SK-N-SH (cell line): ENCODE measurements at regions not wholly inside any gene's neighbourhood (a gene's known extent, or its start where the extent isn't known, plus 50 kb on each side); places are given as distances from the start of the nearest gene placed in this dataset.

Experiments used
- CTCF ChIA-PET: fragments of 300-600, 350-600 bp; formaldehyde crosslinking; extraction: SDS; loops from one replicate; lab custom pipeline; 2021; lab: Yijun Ruan, JAX
- POLR2A ChIA-PET: fragments of 350-600 bp; sonication (Branson Sonifier 250); formaldehyde crosslinking; extraction: SDS; loops from one replicate; lab custom pipeline; 2020; ENCODE audit warnings: antibody characterized with exemption, inconsistent platforms; lab: Yijun Ruan, JAX
- DNase-seq: peaks from one replicate; pipeline ENCODE4 v3.0.0; 2012
- H2AFZ ChIP-seq: fragments of 200-600 bp; sonication (generic); 2 replicates; pipeline ENCODE4 v1.8.1; 2016; ENCODE audit warnings: antibody characterized with exemption, mild to moderate bottlenecking, low read depth
- H3F3A ChIP-seq: fragments of 200-600 bp; sonication (generic); replicated peaks from 2 replicates; pipeline ENCODE3; 2016; ENCODE audit warnings: antibody characterized with exemption, mild to moderate bottlenecking; ENCODE audit not compliant: insufficient read depth
- H3K27ac ChIP-seq, 2 experiments: fragments of 200-500 bp in 1 of 2; fragments of 200-600 bp in 1 of 2; sonication (Bioruptor generic) in 1 of 2; sonication (generic), shearing (Covaris generic) in 1 of 2; 2 replicates each; pipeline versions ENCODE4 v1.5.1 to v1.6.1; 2014 to 2016; ENCODE audit warnings: low read depth in 2 of 2, inconsistent platforms in 1 of 2, low read length in 1 of 2, mild to moderate bottlenecking in 1 of 2, mixed read lengths in 1 of 2
- H3K27me3 ChIP-seq: fragments of 200-600 bp; sonication (generic), shearing (Covaris generic); 2 replicates; pipeline ENCODE4 v1.6.1; 2016; ENCODE audit warnings: mixed run types; ENCODE audit not compliant: insufficient read depth
- H3K36me3 ChIP-seq, 2 experiments: fragments of 200-500 bp in 1 of 2; fragments of 200-600 bp in 1 of 2; sonication (Bioruptor generic) in 1 of 2; sonication (generic) in 1 of 2; replicated peaks in 1 of 2; 2 replicates each; pipeline versions ENCODE3 to v1.5.1; 2014 to 2016; ENCODE audit warnings: low read length in 1 of 2, mild to moderate bottlenecking in 1 of 2; ENCODE audit not compliant: insufficient read depth in 2 of 2, control insufficient read depth in 1 of 2
- H3K4me1 ChIP-seq, 2 experiments: fragments of 200-500 bp in 1 of 2; fragments of 200-600 bp in 1 of 2; sonication (Bioruptor generic) in 1 of 2; sonication (generic), shearing (Covaris generic) in 1 of 2; 2 replicates each; pipeline versions ENCODE4 v1.5.1 to v1.6.1; 2014 to 2016; ENCODE audit warnings: low read depth in 1 of 2, low read length in 1 of 2, mixed run types in 1 of 2; ENCODE audit not compliant: insufficient read depth in 2 of 2, control insufficient read depth in 1 of 2
- H3K4me2 ChIP-seq: fragments of 200-600 bp; sonication (generic), shearing (Covaris generic); 2 replicates; pipeline ENCODE4 v1.6.1; 2017; ENCODE audit warnings: mixed run types
- H3K4me3 ChIP-seq, 2 experiments: fragments of 200-500 bp in 1 of 2; fragments of 200-600 bp in 1 of 2; sonication (Bioruptor generic) in 1 of 2; sonication (generic), shearing (Covaris generic) in 1 of 2; 2 replicates each; pipeline versions ENCODE4 v1.5.1 to v1.8.1; 2014 to 2016; ENCODE audit warnings: low read depth in 2 of 2, inconsistent platforms in 1 of 2, low read length in 1 of 2, mild to moderate bottlenecking in 1 of 2, mixed read lengths in 1 of 2, moderate library complexity in 1 of 2
- H3K79me2 ChIP-seq: fragments of 200-600 bp; sonication (generic); 2 replicates; pipeline ENCODE4 v1.8.1; 2017; ENCODE audit warnings: mild to moderate bottlenecking; ENCODE audit not compliant: insufficient read depth
- H3K9ac ChIP-seq: fragments of 200-600 bp; sonication (generic); 2 replicates; pipeline ENCODE4 v1.6.1; 2017; ENCODE audit warnings: mixed run types
- H3K9me2 ChIP-seq: fragments of 200-600 bp; sonication (generic); 2 replicates; pipeline ENCODE4 v1.6.1; 2017; ENCODE audit warnings: mixed run types
- H3K9me3 ChIP-seq: fragments of 200-600 bp; sonication (generic); 2 replicates; pipeline ENCODE4 v1.6.1; 2017; ENCODE audit warnings: mixed run types, mild to moderate bottlenecking, moderate library complexity
- H4K20me1 ChIP-seq: fragments of 200-600 bp; sonication (generic); 2 replicates; pipeline ENCODE4 v1.6.1; 2017; ENCODE audit warnings: mild to moderate bottlenecking, mixed run types; ENCODE audit not compliant: insufficient read depth
- ELF1 ChIP-seq: IDR thresholded peaks from 2 replicates; pipeline ENCODE4 v1.4.0; 2012
- FOSL2 ChIP-seq: IDR thresholded peaks from 2 replicates; pipeline ENCODE4 v1.4.0; 2012; ENCODE audit warnings: low read depth, mild to moderate bottlenecking, moderate library complexity, borderline replicate concordance
- FOXJ3 ChIP-seq: sonication (generic); formaldehyde crosslinking; IDR thresholded peaks from 2 replicates; pipeline ENCODE4 v1.5.1; 2020; ENCODE audit warnings: mild to moderate bottlenecking, missing genetic modification reagents
- FOXM1 ChIP-seq: IDR thresholded peaks from 2 replicates; pipeline ENCODE4 v1.4.0; 2012; ENCODE audit warnings: low read depth, mild to moderate bottlenecking
- GABPA ChIP-seq: IDR thresholded peaks from 2 replicates; pipeline ENCODE4 v1.4.0; 2012; ENCODE audit warnings: low read depth, mild to moderate bottlenecking
- GATA2 ChIP-seq: sonication (generic); formaldehyde crosslinking; IDR thresholded peaks from 2 replicates; pipeline ENCODE4 v1.5.0; 2020; ENCODE audit warnings: mild to moderate bottlenecking, missing genetic modification reagents
- JUND ChIP-seq: IDR thresholded peaks from 2 replicates; pipeline ENCODE4 v1.4.0; 2012
- MXI1 ChIP-seq: IDR thresholded peaks from 2 replicates; pipeline ENCODE4 v1.6.1; 2012; ENCODE audit warnings: mild to moderate bottlenecking, low read depth, low read length, improper control_type of control experiment
- NFIC ChIP-seq: IDR thresholded peaks from 2 replicates; pipeline ENCODE4 v1.4.0; 2012; ENCODE audit warnings: borderline replicate concordance
- POLR2AphosphoS5 ChIP-seq: IDR thresholded peaks from 2 replicates; pipeline ENCODE4 v1.6.1; 2012; ENCODE audit warnings: low read depth, low read length
- SMC3 ChIP-seq: IDR thresholded peaks from 2 replicates; pipeline ENCODE4 v1.6.1; 2012; ENCODE audit warnings: low read depth, low read length, improper control_type of control experiment
- TAF1 ChIP-seq: IDR thresholded peaks from 2 replicates; pipeline ENCODE4 v1.6.1; 2012; ENCODE audit warnings: low read depth, mild to moderate bottlenecking, low read length, moderate library complexity, borderline replicate concordance
- TCF12 ChIP-seq: IDR thresholded peaks from 2 replicates; pipeline ENCODE4 v1.4.0; 2012
- USF1 ChIP-seq: IDR thresholded peaks from 2 replicates; pipeline ENCODE4 v1.4.0; 2012; ENCODE audit warnings: low read depth, borderline replicate concordance
- WGBS: methylation state at CpG from one replicate; pipeline ENCODE4 v1.1.6; 2017; ENCODE audit warnings: low lambda C conversion rate; 5-methylcytosine and 5-hydroxymethylcytosine counted together
- TF ChIP-seq, protein P1 (sequence below): fragments of 150-350 bp; IDR thresholded peaks from 2 replicates; pipeline ENCODE4 v1.6.1; 2016; ENCODE audit warnings: mild to moderate bottlenecking, low read depth, low read length
- TF ChIP-seq, protein P2 (sequence below): IDR thresholded peaks from 2 replicates; pipeline ENCODE4; 2012
- TF ChIP-seq, protein P3 (sequence below): IDR thresholded peaks from 2 replicates; pipeline ENCODE4 v1.4.0; 2012; ENCODE audit warnings: low read depth, borderline replicate concordance
- TF ChIP-seq, protein P4 (sequence below): IDR thresholded peaks from 2 replicates; pipeline ENCODE4 v1.6.1; 2012; ENCODE audit warnings: mild to moderate bottlenecking, low read depth, low read length, moderate library complexity
- TF ChIP-seq, protein P5 (sequence below): fragments of 200-600 bp; sonication (generic); IDR thresholded peaks from 2 replicates; pipeline ENCODE4 v1.6.1; 2017; ENCODE audit warnings: antibody characterized with exemption, mild to moderate bottlenecking, moderate library complexity

DNA sequence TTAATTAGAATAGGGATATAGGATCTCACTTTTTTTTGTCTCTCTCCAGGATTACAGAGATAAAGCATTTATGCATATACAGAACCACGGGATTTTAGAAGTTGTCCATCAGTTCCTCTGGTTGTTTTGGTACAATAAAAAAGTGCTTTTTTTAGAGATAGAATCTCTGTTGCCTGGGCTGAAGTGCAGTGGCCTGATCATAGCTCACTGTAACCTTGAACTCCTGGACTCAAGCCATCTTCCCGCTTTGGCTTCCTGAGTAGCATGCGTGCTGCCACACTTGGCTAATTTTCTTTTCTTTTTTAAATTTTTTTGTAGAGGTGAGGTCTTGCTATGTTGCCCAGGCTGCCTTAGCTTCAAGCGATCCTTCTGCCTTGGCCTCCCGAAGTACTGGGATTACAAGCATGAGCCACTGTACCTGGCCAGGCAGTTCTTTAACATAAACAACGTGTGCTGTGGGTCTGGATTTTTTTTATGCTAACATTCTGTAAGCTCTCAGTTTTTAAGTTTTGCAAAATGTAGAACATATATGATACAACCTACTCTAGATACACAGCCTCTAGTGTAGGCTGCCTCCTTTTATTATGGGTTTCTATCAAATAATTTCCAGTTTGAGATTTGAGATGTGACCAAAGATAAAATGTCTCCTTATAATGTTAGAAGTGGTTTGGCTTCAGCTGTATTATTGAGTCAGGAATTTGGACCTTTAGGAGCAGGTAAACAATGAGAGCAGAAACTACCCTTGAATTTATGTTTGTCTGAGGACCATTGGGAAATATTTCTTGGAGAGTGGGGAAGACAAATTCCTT, 57.4 kb upstream of the ULK4 start:
- Histone ChIP-seq H3K79me2 (peaks cover 93% of the 10 kb centered on the region), H3K4me1 (peaks cover 17 to 24% of the 10 kb centered on the region in 2 experiments), H3K36me3 (no peaks in the 10 kb centered on the region), H3K27me3 (no peaks in the 10 kb centered on the region), H3K9me2 (no peaks in the 10 kb centered on the region), H3K4me2 (peak overlapping the region; percentile 50; the same call in 1 of the 2 replicates), H2AFZ (no peak overlapping the region), H4K20me1 (0 out of 2 replicates have a peak, but pooled peaks cover 4% of the 10 kb centered on the region), H3K9ac (no peak overlapping the region), H3K27ac (peak overlapping the region in 1 of 2 experiments; percentile 93; a peak in 1 of 4 replicates), H3F3A (peaks cover 19% of the 10 kb centered on the region), H3K9me3 (no peaks in the 10 kb centered on the region), H3K4me3 (no peak overlapping the region)
- DNase-seq = no peak
- ChIA-PET POLR2A (no interaction called here), CTCF (interaction anchor here (0.6 to 6.5 kb wide), 4 partner anchors 9 to 1865 kb away, joined by 3 to 51 read pairs (median 3); no protein-coding TSS in a partner anchor)
- TF ChIP-seq, protein P1, sequence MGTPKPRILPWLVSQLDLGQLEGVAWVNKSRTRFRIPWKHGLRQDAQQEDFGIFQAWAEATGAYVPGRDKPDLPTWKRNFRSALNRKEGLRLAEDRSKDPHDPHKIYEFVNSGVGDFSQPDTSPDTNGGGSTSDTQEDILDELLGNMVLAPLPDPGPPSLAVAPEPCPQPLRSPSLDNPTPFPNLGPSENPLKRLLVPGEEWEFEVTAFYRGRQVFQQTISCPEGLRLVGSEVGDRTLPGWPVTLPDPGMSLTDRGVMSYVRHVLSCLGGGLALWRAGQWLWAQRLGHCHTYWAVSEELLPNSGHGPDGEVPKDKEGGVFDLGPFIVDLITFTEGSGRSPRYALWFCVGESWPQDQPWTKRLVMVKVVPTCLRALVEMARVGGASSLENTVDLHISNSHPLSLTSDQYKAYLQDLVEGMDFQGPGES = no peak
- no peak for TF ChIP-seq SMC3
- TF ChIP-seq, protein P2, sequence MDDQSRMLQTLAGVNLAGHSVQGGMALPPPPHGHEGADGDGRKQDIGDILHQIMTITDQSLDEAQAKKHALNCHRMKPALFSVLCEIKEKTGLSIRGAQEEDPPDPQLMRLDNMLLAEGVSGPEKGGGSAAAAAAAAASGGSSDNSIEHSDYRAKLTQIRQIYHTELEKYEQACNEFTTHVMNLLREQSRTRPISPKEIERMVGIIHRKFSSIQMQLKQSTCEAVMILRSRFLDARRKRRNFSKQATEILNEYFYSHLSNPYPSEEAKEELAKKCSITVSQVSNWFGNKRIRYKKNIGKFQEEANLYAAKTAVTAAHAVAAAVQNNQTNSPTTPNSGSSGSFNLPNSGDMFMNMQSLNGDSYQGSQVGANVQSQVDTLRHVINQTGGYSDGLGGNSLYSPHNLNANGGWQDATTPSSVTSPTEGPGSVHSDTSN = no peak
- TF ChIP-seq TCF12 = no peak
- TF ChIP-seq FOXM1 = no peak
- no peak for TF ChIP-seq ELF1
- no peak for TF ChIP-seq MXI1
- no peak for TF ChIP-seq JUND
- TF ChIP-seq TAF1 = no peak
- TF ChIP-seq FOSL2 = no peak
- no peak for TF ChIP-seq GABPA
- TF ChIP-seq, protein P3, sequence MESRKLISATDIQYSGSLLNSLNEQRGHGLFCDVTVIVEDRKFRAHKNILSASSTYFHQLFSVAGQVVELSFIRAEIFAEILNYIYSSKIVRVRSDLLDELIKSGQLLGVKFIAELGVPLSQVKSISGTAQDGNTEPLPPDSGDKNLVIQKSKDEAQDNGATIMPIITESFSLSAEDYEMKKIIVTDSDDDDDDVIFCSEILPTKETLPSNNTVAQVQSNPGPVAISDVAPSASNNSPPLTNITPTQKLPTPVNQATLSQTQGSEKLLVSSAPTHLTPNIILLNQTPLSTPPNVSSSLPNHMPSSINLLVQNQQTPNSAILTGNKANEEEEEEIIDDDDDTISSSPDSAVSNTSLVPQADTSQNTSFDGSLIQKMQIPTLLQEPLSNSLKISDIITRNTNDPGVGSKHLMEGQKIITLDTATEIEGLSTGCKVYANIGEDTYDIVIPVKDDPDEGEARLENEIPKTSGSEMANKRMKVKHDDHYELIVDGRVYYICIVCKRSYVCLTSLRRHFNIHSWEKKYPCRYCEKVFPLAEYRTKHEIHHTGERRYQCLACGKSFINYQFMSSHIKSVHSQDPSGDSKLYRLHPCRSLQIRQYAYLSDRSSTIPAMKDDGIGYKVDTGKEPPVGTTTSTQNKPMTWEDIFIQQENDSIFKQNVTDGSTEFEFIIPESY = no peak
- TF ChIP-seq, protein P4, sequence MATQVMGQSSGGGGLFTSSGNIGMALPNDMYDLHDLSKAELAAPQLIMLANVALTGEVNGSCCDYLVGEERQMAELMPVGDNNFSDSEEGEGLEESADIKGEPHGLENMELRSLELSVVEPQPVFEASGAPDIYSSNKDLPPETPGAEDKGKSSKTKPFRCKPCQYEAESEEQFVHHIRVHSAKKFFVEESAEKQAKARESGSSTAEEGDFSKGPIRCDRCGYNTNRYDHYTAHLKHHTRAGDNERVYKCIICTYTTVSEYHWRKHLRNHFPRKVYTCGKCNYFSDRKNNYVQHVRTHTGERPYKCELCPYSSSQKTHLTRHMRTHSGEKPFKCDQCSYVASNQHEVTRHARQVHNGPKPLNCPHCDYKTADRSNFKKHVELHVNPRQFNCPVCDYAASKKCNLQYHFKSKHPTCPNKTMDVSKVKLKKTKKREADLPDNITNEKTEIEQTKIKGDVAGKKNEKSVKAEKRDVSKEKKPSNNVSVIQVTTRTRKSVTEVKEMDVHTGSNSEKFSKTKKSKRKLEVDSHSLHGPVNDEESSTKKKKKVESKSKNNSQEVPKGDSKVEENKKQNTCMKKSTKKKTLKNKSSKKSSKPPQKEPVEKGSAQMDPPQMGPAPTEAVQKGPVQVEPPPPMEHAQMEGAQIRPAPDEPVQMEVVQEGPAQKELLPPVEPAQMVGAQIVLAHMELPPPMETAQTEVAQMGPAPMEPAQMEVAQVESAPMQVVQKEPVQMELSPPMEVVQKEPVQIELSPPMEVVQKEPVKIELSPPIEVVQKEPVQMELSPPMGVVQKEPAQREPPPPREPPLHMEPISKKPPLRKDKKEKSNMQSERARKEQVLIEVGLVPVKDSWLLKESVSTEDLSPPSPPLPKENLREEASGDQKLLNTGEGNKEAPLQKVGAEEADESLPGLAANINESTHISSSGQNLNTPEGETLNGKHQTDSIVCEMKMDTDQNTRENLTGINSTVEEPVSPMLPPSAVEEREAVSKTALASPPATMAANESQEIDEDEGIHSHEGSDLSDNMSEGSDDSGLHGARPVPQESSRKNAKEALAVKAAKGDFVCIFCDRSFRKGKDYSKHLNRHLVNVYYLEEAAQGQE = no peak
- TF ChIP-seq, protein P5, sequence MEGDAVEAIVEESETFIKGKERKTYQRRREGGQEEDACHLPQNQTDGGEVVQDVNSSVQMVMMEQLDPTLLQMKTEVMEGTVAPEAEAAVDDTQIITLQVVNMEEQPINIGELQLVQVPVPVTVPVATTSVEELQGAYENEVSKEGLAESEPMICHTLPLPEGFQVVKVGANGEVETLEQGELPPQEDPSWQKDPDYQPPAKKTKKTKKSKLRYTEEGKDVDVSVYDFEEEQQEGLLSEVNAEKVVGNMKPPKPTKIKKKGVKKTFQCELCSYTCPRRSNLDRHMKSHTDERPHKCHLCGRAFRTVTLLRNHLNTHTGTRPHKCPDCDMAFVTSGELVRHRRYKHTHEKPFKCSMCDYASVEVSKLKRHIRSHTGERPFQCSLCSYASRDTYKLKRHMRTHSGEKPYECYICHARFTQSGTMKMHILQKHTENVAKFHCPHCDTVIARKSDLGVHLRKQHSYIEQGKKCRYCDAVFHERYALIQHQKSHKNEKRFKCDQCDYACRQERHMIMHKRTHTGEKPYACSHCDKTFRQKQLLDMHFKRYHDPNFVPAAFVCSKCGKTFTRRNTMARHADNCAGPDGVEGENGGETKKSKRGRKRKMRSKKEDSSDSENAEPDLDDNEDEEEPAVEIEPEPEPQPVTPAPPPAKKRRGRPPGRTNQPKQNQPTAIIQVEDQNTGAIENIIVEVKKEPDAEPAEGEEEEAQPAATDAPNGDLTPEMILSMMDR = no peak
- TF ChIP-seq FOXJ3 = no peak
- TF ChIP-seq POLR2AphosphoS5 = no peak
- TF ChIP-seq GATA2 (CRISPR knock-in tag) = no peak
- TF ChIP-seq NFIC = no peak
- no peak for TF ChIP-seq USF1
- 82% methylated on average over 6 of the region's 6 CpGs for WGBS
